Stimulated activated CD4-positive, alpha-beta T cell treated with anti-CD3 and anti-CD28 coated beads, TNF-alpha, amount 100 ng/mL, for 48 hours (primary cell): ENCODE measurements at regions not wholly inside any gene's neighbourhood (a gene's known extent, or its start where the extent isn't known, plus 50 kb on each side); places are given as distances from the start of the nearest gene placed in this dataset.

Experiments used
- DNase-seq, 3 donors: peaks; one replicate each; pipeline ENCODE4 v3.0.0-alpha.2; 2020; ENCODE audit warnings: low read depth in 3 of 3

- DNase-seq, result no peak
Observed at GRCh38 chr11:70025308-70025707, 52.8 kb upstream of the ANO1 start.

- DNase-seq, result no peak
Observed at GRCh38 chr11:70026012-70026411, 52.1 kb upstream of the ANO1 start.

DNA sequence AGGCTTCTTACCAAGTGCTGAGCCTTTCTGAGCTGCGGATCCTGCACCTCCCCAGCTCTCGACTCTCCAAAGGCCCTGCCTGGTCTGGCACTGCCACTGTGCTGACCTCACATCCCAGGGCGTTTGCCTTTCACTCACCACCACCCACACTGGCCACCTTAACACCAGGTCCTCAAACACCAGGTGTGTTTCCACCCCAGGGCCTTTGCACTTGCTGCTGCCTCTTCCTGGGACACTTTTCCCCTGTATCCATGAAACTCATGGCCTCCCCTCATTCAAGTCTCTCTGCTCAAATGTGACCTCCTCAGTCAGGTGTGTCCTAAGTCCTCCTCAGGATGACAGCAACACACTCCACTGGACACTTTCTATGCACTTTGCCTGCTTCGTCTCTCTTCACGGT lies 51.4 kb upstream of the ANO1 start:
- DNase-seq, result no peak

DNA sequence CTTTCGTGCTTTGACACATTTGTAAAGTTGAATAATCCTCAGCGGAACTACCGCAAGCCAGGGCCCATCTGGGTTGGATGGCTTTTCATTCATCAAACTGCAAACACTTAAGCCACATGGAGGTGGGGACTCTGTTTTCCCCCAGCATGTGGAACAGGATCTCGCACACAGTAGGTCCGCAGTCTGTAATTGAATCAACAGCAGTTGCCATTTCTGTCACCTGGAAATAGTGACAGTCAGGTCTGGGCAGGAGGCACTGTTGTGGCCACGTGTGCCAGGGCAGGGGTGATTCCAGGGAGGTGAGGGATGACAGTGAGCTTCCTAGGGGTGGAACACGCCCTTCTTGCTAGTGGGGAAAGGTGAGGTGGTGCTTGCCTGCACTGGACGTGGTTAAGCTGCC lies 50.7 kb upstream of the ANO1 start:
- DNase-seq, result no peak

- no peak for DNase-seq
Observed at GRCh38 chr11:70028147-70028855, 49.8 kb upstream of the ANO1 start.
